GM12891 (cell line): ENCODE measurements at regions not wholly inside any gene's neighbourhood (a gene's known extent, or its start where the extent isn't known, plus 50 kb on each side); places are given as distances from the start of the nearest gene placed in this dataset.

Experiments
- DNase-seq: peaks from one replicate; pipeline ENCODE4 v3.0.0; 2011; ENCODE audit warnings: low spot score; ENCODE audit not compliant: insufficient read length
- FAIRE-seq: peaks from 2 replicates; lab custom pipeline; 2011; peaks lifted over from hg19 to GRCh38; lab: Jason Lieb, UNC
- PAX5 ChIP-seq: IDR thresholded peaks from 2 replicates; pipeline ENCODE4 v1.6.1; 2011; ENCODE audit warnings: low read length, moderate library complexity, mild to moderate bottlenecking; ENCODE audit not compliant: insufficient read depth, severe bottlenecking
- POLR2A ChIP-seq: IDR thresholded peaks from 2 replicates; pipeline ENCODE4 v1.6.1; 2011; ENCODE audit warnings: low read depth, low read length, control low read depth
- POLR2AphosphoS5 ChIP-seq: IDR thresholded peaks from 2 replicates; pipeline ENCODE4 v1.6.1; 2011; ENCODE audit warnings: low read depth, low read length, control low read depth
- POU2F2 ChIP-seq: IDR thresholded peaks from 2 replicates; pipeline ENCODE4 v1.6.1; 2011; ENCODE audit warnings: low read depth, mild to moderate bottlenecking, control low read depth, low read length, moderate library complexity
- SPI1 ChIP-seq: IDR thresholded peaks from 2 replicates; pipeline ENCODE4 v1.6.1; 2011; ENCODE audit warnings: low read depth, low read length, control low read depth
- TAF1 ChIP-seq: IDR thresholded peaks from 2 replicates; pipeline ENCODE4 v1.6.1; 2011; ENCODE audit warnings: low read depth, low read length, control low read depth

- FAIRE-seq (no peak), DNase-seq (no peak)
- TF ChIP-seq POLR2AphosphoS5 (no peak), PAX5 (no peak), POU2F2 (no peak), SPI1 (no peak), POLR2A (no peak)
These were observed 53.3 kb upstream of the GJA8 start for GRCh38 chr1:147849098-147849895.

GRCh38 chr1:147850737-147851136 is 51.9 kb upstream of the GJA8 start:
- TF ChIP-seq TAF1 (no peak), POLR2AphosphoS5 (no peak), POLR2A (no peak), POU2F2 (no peak), PAX5 (no peak), SPI1 (no peak)
- FAIRE-seq (no peak), DNase-seq (no peak)

GRCh38 chr1:147851149-147851548 is 51.4 kb upstream of the GJA8 start:
- TF ChIP-seq POLR2A = no peak
- TF ChIP-seq POU2F2 = no peak
- no peak for FAIRE-seq
- no peak for DNase-seq

GRCh38 chr1:147852706-147853225 is 49.8 kb upstream of the GJA8 start:
- FAIRE-seq (no peak), DNase-seq (no peak)
- TF ChIP-seq POU2F2 (no peak), PAX5 (no peak), POLR2AphosphoS5 (no peak), SPI1 (no peak), TAF1 (no peak), POLR2A (no peak)
